H1 (cell line): ENCODE measurements at regions not wholly inside any gene's neighbourhood (a gene's known extent, or its start where the extent isn't known, plus 50 kb on each side); places are given as distances from the start of the nearest gene placed in this dataset.
A peak's percentile ranks its signal among the peaks of the same experiment; 100 is the strongest.

ENCODE experiments used
- CTCF ChIA-PET: fragments of 300-600 bp; sonication (Branson Sonifier 250); formaldehyde crosslinking; loops from one replicate; lab custom pipeline; 2021; ENCODE audit not compliant: partially characterized antibody; lab: Charles Lee
- POLR2A ChIA-PET: fragments of 300-600 bp; sonication (Branson Sonifier 250); formaldehyde crosslinking; loops from one replicate; lab custom pipeline; 2021; ENCODE audit warnings: inconsistent platforms; ENCODE audit not compliant: partially characterized antibody; lab: Charles Lee
- DNase-seq, 2 experiments: peaks; one replicate each; pipeline versions ENCODE4 v3.0.0 to v3.0.0-alpha.2; 2010 to 2022; ENCODE audit warnings: low spot score in 2 of 2, low read depth in 1 of 2, mixed read lengths in 1 of 2
- FAIRE-seq: peaks from 2 replicates; lab custom pipeline; 2011; peaks lifted over from hg19 to GRCh38; lab: Jason Lieb, UNC
- H2AFZ ChIP-seq: 2 replicates; pipeline ENCODE4 v1.8.1; 2012; ENCODE audit warnings: low read length, inconsistent platforms
- H2AK5ac ChIP-seq: 2 replicates; pipeline ENCODE4 v1.6.1; 2013; ENCODE audit warnings: low read depth, low read length
- H2BK120ac ChIP-seq: replicated peaks from 2 replicates; pipeline ENCODE3; 2013; ENCODE audit warnings: low read depth, low read length, inconsistent platforms
- H2BK12ac ChIP-seq: 2 replicates; pipeline ENCODE4 v1.6.1; 2013; ENCODE audit warnings: low read depth, low read length
- H2BK15ac ChIP-seq: 2 replicates; pipeline ENCODE4 v1.6.1; 2013; ENCODE audit warnings: low read length
- H2BK20ac ChIP-seq: 2 replicates; pipeline ENCODE4 v1.6.1; 2013; ENCODE audit warnings: low read length
- H2BK5ac ChIP-seq: 2 replicates; pipeline ENCODE4 v1.6.1; 2013; ENCODE audit warnings: low read depth, low read length
- H3K14ac ChIP-seq: 2 replicates; pipeline ENCODE4 v1.6.1; 2013; ENCODE audit warnings: inconsistent platforms; ENCODE audit not compliant: insufficient read length
- H3K18ac ChIP-seq: 2 replicates; pipeline ENCODE4 v1.6.1; 2013; ENCODE audit warnings: low read length; ENCODE audit errors: extremely low read depth
- H3K23ac ChIP-seq: 2 replicates; pipeline ENCODE4 v1.6.1; 2013; ENCODE audit warnings: inconsistent platforms; ENCODE audit not compliant: insufficient read length
- H3K23me2 ChIP-seq: 2 replicates; pipeline ENCODE4 v1.6.1; 2013; ENCODE audit warnings: low read depth, low read length
- H3K27ac ChIP-seq: 2 replicates; pipeline ENCODE4 v1.6.1; 2011; ENCODE audit warnings: low read depth, low read length, inconsistent platforms
- H3K27me3 ChIP-seq, 4 experiments: replicated peaks in 1 of 4; 1 replicate in 1 of 4; 2 replicates in 3 of 4; pipeline versions ENCODE4 v1.6.1 to v1.8.1; 2011 to 2013; ENCODE audit warnings: low read length in 3 of 4, mild to moderate bottlenecking in 3 of 4, inconsistent platforms in 2 of 4, mixed read lengths in 2 of 4, moderate library complexity in 1 of 4; ENCODE audit not compliant: control insufficient read depth in 3 of 4, insufficient read depth in 3 of 4; ENCODE audit errors: extremely low read depth in 1 of 4
- H3K36me3 ChIP-seq, 4 experiments: 2 replicates each; pipeline versions ENCODE4 v1.6.1 to v1.8.1; 2011 to 2013; ENCODE audit warnings: mild to moderate bottlenecking in 4 of 4, low read length in 3 of 4, moderate library complexity in 2 of 4, control low read depth in 1 of 4, inconsistent platforms in 1 of 4; ENCODE audit not compliant: insufficient read depth in 4 of 4, control insufficient read depth in 2 of 4
- H3K4ac ChIP-seq: replicated peaks from 2 replicates; pipeline ENCODE3; 2013; ENCODE audit warnings: low read length, low read depth, mixed read lengths, inconsistent platforms; ENCODE audit not compliant: insufficient read length
- H3K4me1 ChIP-seq, 4 experiments: replicated peaks in 1 of 4; 1 replicate in 1 of 4; 2 replicates in 3 of 4; pipeline versions ENCODE4 v1.6.1 to v1.8.1; 2011 to 2013; ENCODE audit warnings: low read length in 3 of 4, inconsistent platforms in 2 of 4, mixed read lengths in 1 of 4; ENCODE audit not compliant: insufficient read depth in 4 of 4, control insufficient read depth in 3 of 4
- H3K4me2 ChIP-seq, 2 experiments: 2 replicates each; pipeline versions ENCODE4 v1.6.1 to v1.8.1; 2011 to 2013; ENCODE audit warnings: low read depth in 2 of 2, low read length in 2 of 2, control low read depth in 1 of 2, inconsistent platforms in 1 of 2, mild to moderate bottlenecking in 1 of 2; ENCODE audit not compliant: insufficient read depth in 1 of 2
- H3K4me3 ChIP-seq, 4 experiments: fragments of 200-600, 300-600 bp in 1 of 4; sonication (generic), shearing (Covaris generic), sonication (Bioruptor Twin) in 1 of 4; 2 replicates each; pipeline versions ENCODE4 v1.5.1 to v1.8.1; 2011 to 2016; ENCODE audit warnings: low read length in 4 of 4, low read depth in 3 of 4, control low read depth in 2 of 4, inconsistent platforms in 2 of 4, mild to moderate bottlenecking in 2 of 4, mixed read lengths in 1 of 4, moderate library complexity in 1 of 4; ENCODE audit not compliant: insufficient read depth in 2 of 4; ENCODE audit errors: extremely low read depth in 1 of 4
- H3K56ac ChIP-seq: replicated peaks from 2 replicates; pipeline ENCODE3; 2013; ENCODE audit warnings: low read depth, mild to moderate bottlenecking, mixed read lengths, low read length, inconsistent platforms; ENCODE audit not compliant: insufficient read length
- H3K79me1 ChIP-seq: 2 replicates; pipeline ENCODE4 v1.6.1; 2013; ENCODE audit warnings: low read depth, low read length, control low read depth
- H3K79me2 ChIP-seq, 2 experiments: 2 replicates each; pipeline versions ENCODE4 v1.6.1 to v1.8.1; 2012 to 2013; ENCODE audit warnings: low read length in 2 of 2, mild to moderate bottlenecking in 2 of 2, inconsistent platforms in 1 of 2; ENCODE audit not compliant: insufficient read depth in 2 of 2, control insufficient read depth in 1 of 2
- H3K9ac ChIP-seq, 4 experiments: replicated peaks in 1 of 4; 1 replicate in 1 of 4; 2 replicates in 3 of 4; pipeline versions ENCODE4 v1.6.1 to v1.8.1; 2011 to 2013; ENCODE audit warnings: low read depth in 3 of 4, low read length in 3 of 4, control low read depth in 2 of 4, mild to moderate bottlenecking in 2 of 4, moderate library complexity in 2 of 4, inconsistent platforms in 1 of 4; ENCODE audit errors: extremely low read depth in 1 of 4
- H3K9me3 ChIP-seq, 2 experiments: 2 replicates each; pipeline versions ENCODE4 v1.6.1 to v1.8.1; 2012 to 2013; ENCODE audit warnings: mild to moderate bottlenecking in 2 of 2, moderate library complexity in 2 of 2, control low read depth in 1 of 2, inconsistent platforms in 1 of 2, low read depth in 1 of 2, low read length in 1 of 2, mixed read lengths in 1 of 2; ENCODE audit not compliant: insufficient read depth in 2 of 2
- H4K20me1 ChIP-seq, 2 experiments: replicated peaks in 1 of 2; 2 replicates each; pipeline versions ENCODE3 to v1.8.1; 2011 to 2013; ENCODE audit warnings: inconsistent platforms in 2 of 2, low read length in 2 of 2, mild to moderate bottlenecking in 1 of 2; ENCODE audit not compliant: insufficient read depth in 2 of 2, control insufficient read depth in 1 of 2
- H4K5ac ChIP-seq: 2 replicates; pipeline ENCODE4 v1.6.1; 2013; ENCODE audit warnings: low read length, low read depth, mixed read lengths, inconsistent platforms; ENCODE audit not compliant: insufficient read length
- H4K8ac ChIP-seq: 2 replicates; pipeline ENCODE4 v1.8.0; 2013; ENCODE audit warnings: mild to moderate bottlenecking, moderate library complexity, low read length, inconsistent platforms; ENCODE audit not compliant: insufficient read depth; ENCODE audit errors: extremely low read depth
- H4K91ac ChIP-seq: replicated peaks from 2 replicates; pipeline ENCODE3; 2013; ENCODE audit warnings: low read length, mixed read lengths, inconsistent platforms; ENCODE audit not compliant: insufficient read length
- JUND ChIP-seq: IDR thresholded peaks from 2 replicates; pipeline ENCODE4 v1.6.1; 2011; ENCODE audit warnings: mild to moderate bottlenecking, improper control_type of control experiment, low read length
- RAD21 ChIP-seq, 2 experiments: IDR thresholded peaks in 1 of 2; conservative IDR thresholded peaks in 1 of 2; 2 replicates each; pipeline ENCODE4 v1.6.1; 2011; ENCODE audit warnings: low read depth in 2 of 2, low read length in 2 of 2, improper control_type of control experiment in 1 of 2, inconsistent platforms in 1 of 2, mild to moderate bottlenecking in 1 of 2, moderate library complexity in 1 of 2
- WGBS, 2 experiments: shearing (Covaris generic) in 1 of 2; methylation state at CpG; one replicate each; pipeline versions ENCODE4 v1.1.6 to v1.1.7; 2013 to 2015; ENCODE audit warnings: low lambda C conversion rate in 2 of 2, mixed read lengths in 2 of 2, inconsistent platforms in 1 of 2, low coverage in 1 of 2, missing lambda C conversion rate in 1 of 2; ENCODE audit not compliant: insufficient replicate concordance in 2 of 2, insufficient coverage in 1 of 2, insufficient read length in 1 of 2; ENCODE audit errors: extremely low coverage in 1 of 2, missing lambda C conversion rate in 1 of 2; 5-methylcytosine and 5-hydroxymethylcytosine counted together
- TF ChIP-seq, protein P1 (sequence below): IDR thresholded peaks from 2 replicates; pipeline ENCODE4 v1.6.1; 2011; ENCODE audit warnings: low read length, improper control_type of control experiment
- TF ChIP-seq, protein P2 (sequence below): IDR thresholded peaks from 2 replicates; pipeline ENCODE4 v1.6.1; 2012; ENCODE audit warnings: inconsistent platforms

DNA sequence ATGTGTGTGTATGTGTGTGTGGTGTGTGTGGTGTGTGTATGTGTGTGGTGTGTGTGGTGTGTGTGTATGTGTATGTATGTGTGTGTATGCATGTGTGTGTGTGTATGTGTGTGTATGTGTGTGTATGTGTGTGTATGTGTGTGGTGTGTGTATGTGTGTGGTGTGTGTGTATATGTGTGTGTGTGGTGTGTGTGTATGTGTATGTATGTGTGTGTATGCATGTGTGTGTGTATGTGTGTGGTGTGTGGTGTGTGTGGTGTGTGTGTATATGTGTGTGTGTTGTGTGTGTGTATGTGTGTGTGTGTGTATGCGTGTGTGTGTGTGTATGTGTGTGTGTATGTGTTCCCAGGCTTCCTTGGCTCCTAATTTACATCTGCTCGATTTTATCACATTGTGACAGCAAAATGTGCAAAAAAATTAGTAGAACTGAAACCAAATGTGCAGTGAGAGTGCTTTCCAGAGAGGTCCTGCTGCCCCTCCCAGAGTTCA is 234.5 kb downstream of the BMP7 start:
- H2BK120ac ChIP-seq: no peak overlapping the region
- no peak overlapping the region for H3K4me3 ChIP-seq
- H4K5ac ChIP-seq: no peak overlapping the region
- 0 out of 2 replicates have a peak overlapping the region, but pooled peaks have one; percentile 2 for H2BK12ac ChIP-seq
- POLR2A ChIA-PET: no interaction called here
- peak overlapping the region; percentile 80; the same call in 1 of the 2 replicates for H2BK20ac ChIP-seq
- H3K9ac ChIP-seq: no peak overlapping the region
- TF ChIP-seq, protein P1, sequence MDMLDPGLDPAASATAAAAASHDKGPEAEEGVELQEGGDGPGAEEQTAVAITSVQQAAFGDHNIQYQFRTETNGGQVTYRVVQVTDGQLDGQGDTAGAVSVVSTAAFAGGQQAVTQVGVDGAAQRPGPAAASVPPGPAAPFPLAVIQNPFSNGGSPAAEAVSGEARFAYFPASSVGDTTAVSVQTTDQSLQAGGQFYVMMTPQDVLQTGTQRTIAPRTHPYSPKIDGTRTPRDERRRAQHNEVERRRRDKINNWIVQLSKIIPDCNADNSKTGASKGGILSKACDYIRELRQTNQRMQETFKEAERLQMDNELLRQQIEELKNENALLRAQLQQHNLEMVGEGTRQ: no peak
- TF ChIP-seq JUND (no peak), RAD21 (IDR thresholded peaks at IDR 0.05 in 1 of 2, conservative IDR thresholded peaks at IDR 0.05 in 1 of 2; ENCODE audit: low read depth in 2 of 2, low read length in 2 of 2) (no peak)
- TF ChIP-seq, protein P2, sequence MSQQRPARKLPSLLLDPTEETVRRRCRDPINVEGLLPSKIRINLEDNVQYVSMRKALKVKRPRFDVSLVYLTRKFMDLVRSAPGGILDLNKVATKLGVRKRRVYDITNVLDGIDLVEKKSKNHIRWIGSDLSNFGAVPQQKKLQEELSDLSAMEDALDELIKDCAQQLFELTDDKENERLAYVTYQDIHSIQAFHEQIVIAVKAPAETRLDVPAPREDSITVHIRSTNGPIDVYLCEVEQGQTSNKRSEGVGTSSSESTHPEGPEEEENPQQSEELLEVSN: no peak
- H3K14ac ChIP-seq: no peak overlapping the region
- CTCF ChIA-PET: interaction anchor here (1.3 kb wide), 1 partner anchor 29 kb away, joined by 3 read pairs; no protein-coding TSS in a partner anchor
- no peak overlapping the region for H3K4me2 ChIP-seq
- H2BK15ac ChIP-seq: no peak overlapping the region; the same call in 1 of the 2 replicates
- peaks cover 0 to 3% (median 0%) of the 10 kb centered on the region in 4 experiments; a peak in 1 of 7 replicates for H3K27me3 ChIP-seq
- peaks cover 0 to 1% of the 10 kb centered on the region in 2 experiments for H4K20me1 ChIP-seq
- H2AFZ ChIP-seq: no peak overlapping the region
- H3K23me2 ChIP-seq: peaks cover 5% of the 10 kb centered on the region
- no peak overlapping the region for H3K23ac ChIP-seq
- peak overlapping the region; percentile 94 for H3K56ac ChIP-seq
- FAIRE-seq (peak; percentile 13), DNase-seq (no peak)
- H2BK5ac ChIP-seq: 0 out of 2 replicates have a peak overlapping the region, but pooled peaks have one; percentile 53
- H3K4ac ChIP-seq: no peak overlapping the region
- no peak overlapping the region for H4K91ac ChIP-seq
- no peaks in the 10 kb centered on the region for H3K79me1 ChIP-seq
- H3K4me1 ChIP-seq: peaks cover 0 to 7% (median 3%) of the 10 kb centered on the region in 4 experiments; a peak in 4 of 7 replicates
- H3K36me3 ChIP-seq: no peaks in the 10 kb centered on the region
- H3K18ac ChIP-seq: no peak overlapping the region
- peak overlapping the region; percentile 92 for H2AK5ac ChIP-seq
- H3K9me3 ChIP-seq: no peaks in the 10 kb centered on the region
- no peaks in the 10 kb centered on the region for H3K79me2 ChIP-seq
- 100% methylated on average over 2 of the region's 2 CpGs; no CpG with 5 or more reads in 1 of the 2 experiments for WGBS, 2 experiments
- H3K27ac ChIP-seq: no peak overlapping the region
- no peak overlapping the region; the same call in 1 of the 2 replicates for H4K8ac ChIP-seq
